GM21737 (cell line): ENCODE measurements at regions not wholly inside any gene's neighbourhood (a gene's known extent, or its start where the extent isn't known, plus 50 kb on each side); places are given as distances from the start of the nearest gene placed in this dataset.
A peak's percentile ranks its signal among the peaks of the same experiment; 100 is the strongest.

Experiments used
- ATAC-seq: cut with Tn5 transposase; IDR thresholded peaks from one replicate; pipeline ENCODE4 v1.9.1; 2021; ENCODE audit warnings: mild to moderate bottlenecking, moderate library complexity; ENCODE audit not compliant: unreplicated experiment

DNA sequence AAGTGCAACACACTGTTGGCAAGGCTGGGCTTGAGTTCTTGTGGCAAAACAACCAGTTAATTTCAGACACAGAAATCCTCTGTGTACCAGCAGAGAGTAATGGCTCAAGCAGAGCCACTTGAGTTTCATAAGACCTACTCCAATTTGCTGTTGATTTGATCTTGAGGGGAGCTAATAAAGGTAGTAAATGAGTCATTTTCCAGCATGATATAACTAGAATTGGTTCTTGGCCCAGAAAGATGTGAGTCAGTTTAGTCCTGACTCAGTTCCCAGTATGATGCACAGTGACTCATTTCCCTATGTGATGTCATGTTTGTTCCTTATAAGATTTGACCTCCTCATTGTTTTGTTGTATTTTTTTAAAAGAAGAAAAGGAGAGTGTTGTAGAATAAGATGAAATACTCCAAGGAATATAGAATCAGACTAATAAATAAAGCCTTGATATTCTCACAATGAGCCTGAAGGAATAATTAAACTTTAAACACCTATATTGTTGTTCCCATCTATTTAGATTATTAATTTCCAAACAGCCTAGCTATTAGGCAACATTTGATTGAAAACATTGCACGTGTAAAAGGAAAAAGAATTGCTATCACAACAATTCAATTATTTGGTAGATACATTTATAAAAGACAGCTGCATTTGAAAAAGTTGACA is 186.2 kb downstream of the REEP3 start:
- peak; percentile 63 for ATAC-seq

DNA sequence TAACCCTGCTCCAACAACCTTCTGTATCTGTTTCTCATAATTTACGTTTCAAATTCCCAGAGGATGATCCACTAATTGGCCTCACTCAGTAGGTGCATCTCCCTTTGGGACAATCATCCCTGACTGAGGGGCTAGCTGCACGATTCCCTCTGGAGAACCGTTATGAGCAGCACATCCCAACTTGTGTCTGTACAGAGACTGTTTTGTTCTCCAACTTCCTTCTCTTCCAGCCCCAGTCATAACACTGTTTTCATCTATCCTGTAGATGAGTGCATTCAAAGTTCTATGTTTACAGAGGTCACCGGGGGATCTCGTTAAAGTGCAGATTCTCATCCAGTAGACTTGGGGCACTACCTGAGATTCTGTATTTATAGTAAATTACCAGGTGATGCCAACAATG is 187.2 kb downstream of the REEP3 start:
- ATAC-seq: no peak

DNA sequence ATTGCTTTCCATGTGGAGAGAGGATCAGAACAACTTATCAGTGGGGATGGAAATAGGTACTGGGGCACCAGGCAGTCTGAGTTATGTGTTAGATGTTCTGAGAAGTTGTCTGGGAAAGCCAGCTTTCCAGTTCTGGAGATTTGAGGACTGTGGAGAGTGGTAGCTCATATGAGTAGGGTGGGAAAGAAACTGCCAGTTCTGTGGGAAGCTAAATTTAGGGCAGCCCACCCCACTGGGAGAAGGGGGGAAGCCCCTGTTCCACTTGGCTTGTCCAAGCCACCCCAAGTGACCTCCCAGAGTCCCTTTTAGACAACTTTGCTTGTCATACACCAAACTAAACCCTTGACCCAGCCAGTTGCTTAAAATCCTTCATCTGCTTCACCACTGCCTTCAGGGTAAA is 189.5 kb downstream of the REEP3 start:
- no peak for ATAC-seq

DNA sequence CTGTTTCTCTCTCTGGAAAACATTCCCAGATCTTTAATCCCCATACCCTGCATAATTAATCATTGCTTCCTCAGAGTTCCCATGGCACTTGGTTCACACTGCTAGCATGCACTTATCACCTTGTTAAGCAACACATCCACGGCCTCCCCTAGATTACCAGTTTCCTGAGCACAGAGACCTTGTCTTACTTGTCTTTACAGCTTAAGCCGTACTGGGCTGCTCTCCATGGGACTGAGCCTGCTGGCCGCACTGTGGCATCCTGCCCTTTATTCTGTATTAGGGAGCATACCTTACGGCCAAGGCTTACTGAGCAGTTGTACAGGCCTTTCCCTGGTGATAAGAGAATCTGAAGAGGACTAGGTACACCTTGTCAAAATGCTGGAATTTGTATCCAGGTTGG is 190.2 kb downstream of the REEP3 start:
- ATAC-seq: no peak

DNA sequence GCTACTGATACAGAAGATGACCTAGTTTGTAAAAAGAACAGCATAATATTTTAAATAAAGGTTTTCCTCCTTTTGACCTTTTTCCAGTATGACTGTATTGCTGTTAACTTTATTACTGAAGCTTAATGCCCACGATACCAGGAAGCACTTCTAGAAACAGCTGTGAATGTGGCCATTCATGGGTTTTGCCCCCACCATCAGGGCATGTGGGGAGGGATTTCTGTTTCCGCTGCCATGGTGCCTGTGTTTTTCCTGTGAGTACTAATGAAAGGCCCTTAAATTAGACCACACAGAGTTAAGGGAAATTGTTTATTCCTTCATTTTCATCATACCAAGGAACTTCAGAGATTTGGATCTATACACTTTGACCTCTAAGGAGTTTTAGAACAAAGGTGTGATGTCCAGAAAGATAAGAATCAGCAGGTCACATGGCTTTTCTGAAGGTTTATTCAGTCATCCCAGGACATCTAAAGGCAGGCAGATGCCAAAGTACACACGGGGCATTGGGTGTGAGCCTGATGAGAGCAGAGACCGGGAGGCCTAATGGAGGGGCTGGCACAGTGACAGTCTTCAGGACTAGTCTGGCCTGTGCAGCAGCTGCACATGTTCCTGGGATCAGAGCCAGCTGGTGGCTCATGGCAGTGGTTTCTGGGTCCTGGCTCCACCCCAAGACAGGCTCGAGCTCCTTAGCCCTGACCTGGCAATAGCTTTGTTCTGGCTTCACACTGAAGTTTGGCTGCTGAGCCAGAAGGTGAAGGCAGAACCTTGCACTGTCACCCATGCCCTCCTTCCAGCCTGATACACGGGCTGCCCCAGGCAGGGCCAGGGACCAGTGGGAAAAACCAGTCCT is 190.9 kb downstream of the REEP3 start:
- ATAC-seq: no peak

DNA sequence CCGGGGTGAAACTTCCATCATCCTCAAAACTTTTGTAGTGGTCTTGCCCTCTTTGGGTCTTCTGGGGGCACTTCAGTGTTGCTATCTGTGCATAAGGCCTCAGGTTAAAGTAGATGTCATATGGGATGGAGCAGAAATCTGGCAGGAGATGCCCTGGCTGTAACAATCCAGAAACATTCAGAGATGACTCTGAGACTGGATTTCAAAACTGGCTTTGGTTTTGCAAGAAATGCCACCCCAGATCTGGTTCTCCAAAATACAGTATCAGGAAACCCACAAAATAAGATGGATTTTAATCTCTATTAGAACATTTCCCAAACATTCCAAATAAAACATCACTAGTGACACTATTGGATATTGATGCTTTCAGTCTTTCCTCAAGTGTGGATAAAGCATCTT is 191.5 kb downstream of the REEP3 start:
- ATAC-seq: no peak

DNA sequence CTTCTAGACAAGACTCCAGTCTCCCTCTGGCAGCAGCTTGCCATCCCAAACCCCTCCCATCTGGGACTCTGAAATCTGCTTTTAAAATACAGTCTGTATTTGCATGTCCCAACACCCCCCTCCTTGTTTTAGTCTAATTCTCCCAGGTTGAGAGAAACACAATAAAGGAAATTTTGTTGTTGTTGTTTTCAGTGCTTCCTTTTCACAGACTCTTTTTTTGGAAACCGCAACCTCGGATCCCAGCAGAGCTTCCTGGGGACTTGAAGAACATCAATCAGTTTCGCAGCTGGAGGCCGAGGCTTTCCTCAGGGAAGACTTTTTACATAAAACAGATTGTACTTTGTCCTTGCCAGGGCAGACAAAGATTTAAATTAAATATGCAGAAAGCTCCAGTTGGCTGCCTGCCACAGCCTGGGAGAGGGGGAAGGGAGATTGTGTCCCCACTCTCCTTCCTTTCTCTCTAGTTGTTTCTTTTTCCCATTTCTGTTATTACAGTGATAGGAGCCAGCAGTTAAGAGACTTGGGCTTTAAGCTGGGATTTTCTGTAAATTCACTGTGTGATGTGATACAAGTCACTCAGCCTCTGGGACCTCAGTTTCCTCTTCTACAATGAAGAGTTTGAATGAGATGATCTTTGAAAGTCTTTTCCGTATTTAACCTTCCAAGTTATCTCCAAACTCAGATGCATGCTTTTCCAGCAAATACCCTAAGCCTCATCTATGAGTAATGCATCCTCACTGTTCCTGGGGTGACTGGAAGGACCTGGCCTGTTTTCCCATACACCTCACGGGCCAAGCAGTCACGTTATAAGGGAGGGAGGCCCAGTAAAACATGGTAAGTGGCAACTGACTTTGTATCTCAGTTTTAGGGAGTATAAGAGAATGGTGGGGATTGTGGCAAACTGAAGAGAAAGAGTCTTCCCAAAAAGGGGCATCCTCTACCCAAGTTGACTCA is 192.3 kb downstream of the REEP3 start:
- ATAC-seq: no peak

DNA sequence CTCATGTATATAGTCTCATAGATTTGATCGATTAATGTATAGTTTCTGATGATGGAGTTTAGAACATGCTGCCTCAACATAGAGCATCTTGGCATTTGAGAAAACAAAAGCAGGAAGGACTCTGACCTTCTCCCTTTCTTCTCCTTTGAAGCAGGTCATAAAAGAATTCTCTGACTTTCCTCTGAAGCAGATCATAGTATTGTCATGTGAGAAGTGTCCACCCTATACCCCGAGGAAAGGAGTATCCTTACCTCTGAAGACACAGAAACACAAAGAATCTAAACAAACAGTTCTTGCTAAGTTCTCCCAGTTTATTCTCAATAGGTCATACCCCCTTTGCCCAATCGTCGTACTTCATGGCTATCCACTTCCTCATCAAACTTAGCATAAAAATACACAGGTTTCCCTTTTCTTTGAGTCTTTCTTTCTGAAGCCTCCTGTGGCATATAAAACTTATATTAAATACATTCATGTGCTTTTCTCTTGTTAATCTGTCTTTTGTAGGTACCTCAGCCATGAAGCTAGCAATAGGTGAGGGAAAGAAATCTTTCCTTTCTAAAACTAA is 194.9 kb downstream of the REEP3 start:
- no peak for ATAC-seq

DNA sequence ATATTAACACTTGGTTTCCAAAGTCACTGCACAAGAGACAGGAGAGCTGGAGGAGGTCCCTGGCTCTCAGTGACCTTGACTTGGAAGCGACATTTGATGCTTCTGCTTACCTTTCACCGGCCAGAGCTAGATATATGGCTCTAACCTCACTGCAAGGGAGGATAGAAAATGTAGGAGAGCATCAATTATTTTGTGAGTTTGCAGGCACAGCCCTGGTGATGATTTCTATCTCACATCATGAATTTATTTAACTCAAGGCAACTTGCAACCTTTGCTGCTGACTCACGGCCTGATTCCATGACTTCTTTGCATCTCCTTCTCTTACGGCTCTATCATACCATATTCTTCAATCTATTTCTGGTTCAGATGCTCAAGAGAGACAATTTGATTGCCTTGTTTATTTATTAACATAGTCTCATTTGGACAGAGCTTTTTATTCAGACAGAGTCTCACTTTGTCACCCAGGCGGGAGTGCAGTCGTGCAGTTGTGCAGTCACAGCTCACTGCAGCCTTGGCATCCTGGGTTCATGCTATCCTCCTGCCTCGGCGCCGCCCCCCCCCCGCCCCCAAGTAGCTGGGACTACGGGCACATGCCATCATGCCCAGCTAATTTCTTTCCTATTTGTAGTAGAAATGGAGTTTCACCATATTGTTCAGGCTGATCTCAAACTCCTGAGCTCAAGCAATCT is 196.0 kb downstream of the REEP3 start:
- ATAC-seq: no peak

DNA sequence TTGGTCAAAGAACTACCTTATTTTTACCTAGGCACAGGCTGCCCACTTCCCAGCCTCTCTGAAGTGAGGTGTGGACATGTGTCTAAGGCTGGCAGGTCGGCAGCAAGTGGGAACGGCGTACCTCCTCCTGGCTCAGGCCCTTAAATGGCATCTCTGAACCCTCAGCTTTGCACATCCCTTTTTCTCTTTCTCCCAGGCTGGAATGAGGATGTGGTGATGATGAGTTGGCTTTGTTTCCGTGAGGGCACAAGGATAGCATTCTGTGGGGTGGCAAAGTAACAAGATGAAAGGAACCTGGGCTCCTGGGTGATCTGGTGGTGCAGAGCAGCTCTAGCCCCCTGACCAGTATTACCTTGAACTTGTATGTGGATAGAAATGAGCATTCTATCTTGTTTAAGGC is 196.8 kb downstream of the REEP3 start:
- no peak for ATAC-seq

DNA sequence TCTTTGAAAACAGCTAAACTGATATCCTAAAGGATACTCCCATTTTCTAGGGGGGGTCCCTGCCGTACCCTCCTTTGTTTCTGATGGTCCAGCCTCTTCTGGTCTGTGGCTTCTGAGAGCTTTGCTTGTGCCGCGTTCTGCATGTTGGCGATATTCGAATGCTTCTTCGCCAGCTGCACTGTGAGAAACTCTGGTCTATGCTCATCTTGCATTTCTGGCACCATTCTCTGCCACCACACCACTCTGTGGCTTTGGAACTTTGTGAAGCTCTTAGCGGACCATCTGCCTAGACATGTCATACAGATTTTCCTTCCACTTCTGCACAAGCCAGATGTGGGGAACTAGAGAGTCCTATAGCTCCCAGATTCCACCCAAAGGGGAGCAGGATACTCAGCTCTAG is 197.2 kb downstream of the REEP3 start:
- no peak for ATAC-seq

DNA sequence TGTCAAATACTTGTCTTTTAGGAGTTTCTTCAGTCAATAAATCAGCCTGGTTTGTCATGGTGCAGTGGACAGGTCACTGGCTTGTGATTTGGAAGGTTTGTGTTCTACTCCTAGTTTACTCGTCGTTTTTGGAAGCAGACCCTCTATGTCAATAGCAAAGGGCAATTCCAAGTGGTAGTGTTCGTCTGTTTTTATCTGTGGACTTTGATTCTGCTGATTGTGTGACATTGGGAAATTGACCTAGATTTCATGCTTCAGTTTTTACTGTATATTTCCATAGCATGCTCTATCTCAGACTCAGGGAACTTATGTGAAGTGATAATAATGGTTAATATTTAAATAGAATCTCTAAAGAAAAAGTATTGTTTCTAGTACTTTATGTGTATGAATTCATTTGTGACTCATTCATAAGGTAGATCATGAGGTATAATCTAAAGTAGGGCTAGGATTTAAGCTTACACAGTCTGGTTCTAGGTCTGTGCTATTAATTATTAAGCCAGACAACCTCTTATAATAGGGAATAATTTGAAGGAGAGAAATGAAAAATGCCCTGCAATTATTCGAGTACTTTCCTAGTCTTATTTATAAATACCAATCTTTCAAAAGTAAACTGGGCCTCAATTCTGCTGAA is 198.1 kb downstream of the REEP3 start:
- ATAC-seq: no peak

DNA sequence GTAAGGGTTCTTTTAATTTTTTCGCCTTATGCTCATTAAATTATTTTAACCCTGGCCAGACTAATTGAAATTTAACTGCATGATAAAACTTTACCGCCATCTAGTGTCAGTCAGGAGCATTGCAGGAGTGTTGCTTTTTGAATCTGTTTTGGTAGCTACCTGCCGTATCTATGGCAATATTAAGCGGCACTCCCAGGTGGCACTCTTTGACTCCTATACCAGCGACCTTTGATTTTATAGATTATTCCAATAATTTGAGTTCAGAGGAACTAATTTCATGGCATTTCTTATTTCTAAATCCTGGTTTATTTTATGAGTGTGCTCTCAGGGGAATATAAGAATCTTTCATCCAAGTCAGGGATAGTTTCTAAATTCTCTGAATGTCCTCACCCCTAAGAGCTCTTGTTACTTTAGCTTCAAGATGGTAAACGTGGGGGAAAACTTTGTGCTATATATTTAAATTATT is 198.9 kb downstream of the REEP3 start:
- ATAC-seq: peak; percentile 40

DNA sequence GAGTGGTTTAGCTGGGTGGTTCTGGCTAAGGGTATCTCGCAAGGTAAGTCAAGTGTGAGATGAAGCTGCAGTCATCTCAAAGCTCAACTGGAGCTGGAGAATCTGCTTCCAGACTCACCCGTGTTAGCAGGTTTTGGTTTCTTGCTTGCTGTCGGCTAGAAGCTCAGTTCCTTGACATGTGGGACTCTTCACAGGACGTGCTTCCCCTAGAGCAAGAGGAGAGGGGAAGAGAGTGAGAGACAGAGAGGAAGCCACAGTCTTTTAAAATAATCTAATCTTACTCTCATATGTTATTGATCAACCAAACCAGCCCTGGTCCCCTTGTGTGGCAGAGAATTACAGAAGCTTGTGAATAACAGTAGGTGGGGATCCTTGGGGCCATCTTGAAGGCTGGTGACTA is 199.5 kb downstream of the REEP3 start:
- ATAC-seq: peak; percentile 83

DNA sequence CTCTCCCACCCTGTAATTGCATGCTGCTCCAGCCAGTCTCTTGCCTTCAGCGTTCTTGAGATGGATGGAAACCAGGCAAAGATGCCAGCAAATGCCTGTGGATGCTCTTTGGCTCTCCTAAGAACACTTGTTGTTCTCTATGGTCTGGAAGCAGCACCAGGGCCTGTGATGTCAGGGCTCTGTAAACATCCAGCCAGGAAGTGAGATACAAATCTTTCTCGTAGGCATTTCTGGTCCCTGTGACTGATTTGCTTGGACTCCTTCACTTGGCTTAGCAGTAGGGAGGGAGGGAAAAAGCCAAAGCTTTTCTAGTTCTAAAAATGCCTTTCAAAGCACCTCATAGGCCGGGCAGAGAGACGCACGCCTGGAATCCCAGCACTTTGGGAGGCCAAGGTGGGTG is 201.3 kb downstream of the REEP3 start:
- ATAC-seq: no peak

DNA sequence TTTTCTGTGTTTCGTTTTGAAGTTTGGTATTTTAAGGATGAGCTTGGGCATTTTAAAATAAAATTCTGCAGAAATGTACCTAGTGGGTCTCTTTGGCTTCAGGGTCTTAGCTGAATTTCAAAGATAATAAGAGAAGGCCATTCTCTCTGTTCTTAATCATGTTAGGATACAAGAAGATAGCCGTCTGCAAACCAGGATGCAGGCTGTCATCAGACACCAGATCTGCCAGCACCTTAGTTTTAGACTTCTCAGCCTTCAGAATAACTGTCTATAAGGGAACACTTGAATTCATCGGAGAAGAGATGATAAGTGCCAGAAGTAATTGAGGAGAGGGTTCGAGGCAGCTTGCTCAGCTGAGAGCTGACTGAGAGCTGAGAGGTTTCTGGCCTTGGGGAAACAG is 202.1 kb downstream of the REEP3 start:
- ATAC-seq: no peak

DNA sequence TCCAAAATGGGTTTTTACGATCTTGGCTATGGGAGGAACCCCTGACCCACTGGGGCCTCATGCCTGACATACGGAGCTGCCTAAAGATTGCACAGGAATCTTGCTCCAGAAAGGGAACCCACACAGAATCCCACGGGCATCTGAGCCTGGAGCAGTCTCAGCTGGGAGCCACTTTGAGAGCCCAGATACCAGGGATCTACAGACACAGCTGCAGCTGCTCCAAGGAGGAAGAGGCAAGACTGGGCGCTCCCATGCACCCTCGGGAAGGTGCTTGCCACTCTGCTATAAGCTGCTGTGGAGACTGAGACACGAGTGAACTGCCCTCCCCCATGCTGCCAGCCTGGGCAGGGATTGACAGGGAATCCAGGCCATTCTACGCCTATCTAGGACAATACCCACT is 202.5 kb downstream of the REEP3 start:
- ATAC-seq: no peak

DNA sequence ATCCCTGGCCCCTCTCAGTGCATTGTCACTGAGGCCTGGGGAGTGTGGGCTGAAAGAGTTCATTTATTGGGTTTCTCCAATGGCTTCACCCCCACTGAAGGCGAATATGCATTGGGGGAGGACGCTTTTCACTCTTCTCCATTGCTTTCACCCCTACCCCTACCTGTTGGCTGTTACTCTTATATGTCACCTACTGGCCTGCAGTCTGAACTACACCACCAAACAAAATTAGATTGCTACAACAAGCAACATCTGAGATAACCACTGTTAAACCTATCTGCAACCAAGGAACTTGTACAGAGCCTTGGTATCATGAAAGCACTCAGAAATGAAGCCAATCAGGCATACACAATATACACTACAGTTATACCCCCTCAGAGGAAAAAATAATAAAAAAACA is 203.7 kb downstream of the REEP3 start:
- ATAC-seq: no peak

DNA sequence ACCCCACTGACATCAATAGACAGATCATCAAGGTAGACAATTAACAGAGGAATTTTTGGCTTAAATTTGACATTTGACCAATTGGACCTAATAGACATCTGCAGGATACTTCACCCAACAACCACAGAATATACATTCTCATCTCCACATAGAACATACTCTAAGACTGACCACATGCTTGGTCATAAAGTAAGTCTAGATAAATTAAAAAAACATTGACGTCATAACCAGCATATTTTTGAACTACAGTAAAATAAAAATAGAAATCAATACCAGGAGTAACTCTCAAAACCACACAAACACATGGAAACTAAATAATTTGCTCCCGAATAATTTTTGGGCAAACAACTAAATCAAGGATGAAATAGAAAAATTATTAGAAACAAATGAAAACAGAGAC is 205.7 kb downstream of the REEP3 start:
- no peak for ATAC-seq

DNA sequence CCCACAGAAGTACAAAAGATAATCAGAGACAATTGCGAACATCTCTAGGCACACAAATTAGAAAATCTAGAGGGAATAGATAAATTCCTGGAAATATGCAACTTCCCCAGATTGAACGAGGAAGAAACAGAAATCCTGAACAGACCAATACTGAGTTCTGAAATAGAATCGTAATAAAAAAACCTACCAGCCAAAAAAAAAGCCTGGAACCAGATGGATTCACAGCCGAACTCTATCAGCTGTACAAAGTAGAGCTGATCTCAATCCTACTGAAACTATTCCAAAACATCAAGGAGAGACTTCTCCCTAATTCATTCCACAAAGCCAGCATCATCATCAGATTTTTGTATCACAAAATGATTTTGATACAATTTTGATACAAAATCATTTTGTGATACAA is 206.4 kb downstream of the REEP3 start:
- no peak for ATAC-seq
